Stimulated activated CD8-positive, alpha-beta memory T cell treated with anti-CD3 and anti-CD28 coated beads, Interleukin-7, amount 100 ng/mL, for 24 hours (primary cell): ENCODE measurements at regions not wholly inside any gene's neighbourhood (a gene's known extent, or its start where the extent isn't known, plus 50 kb on each side); places are given as distances from the start of the nearest gene placed in this dataset.

ENCODE experiments used
- DNase-seq: peaks from one replicate; pipeline ENCODE4 v3.0.0-alpha.2; 2020; ENCODE audit warnings: low read depth

DNA sequence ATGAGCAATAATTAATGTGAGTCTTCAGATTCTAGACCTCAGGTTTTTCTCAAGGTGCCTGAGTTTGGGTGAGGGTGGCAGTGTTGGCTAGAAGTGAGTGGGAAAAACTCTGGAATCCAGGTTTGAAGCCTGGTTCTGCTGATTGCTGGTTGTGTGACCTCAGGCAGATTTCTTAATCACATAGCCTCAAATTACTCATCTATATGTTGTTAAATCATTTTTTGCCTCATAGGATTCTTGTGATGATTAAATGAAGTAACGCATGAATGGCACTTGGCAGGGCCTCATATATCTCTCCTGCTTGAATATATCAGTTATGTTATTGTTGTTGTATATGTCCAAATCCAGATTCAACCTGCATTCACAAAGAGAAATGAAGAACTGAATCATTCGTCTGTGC, 60.5 kb downstream of the NR2F2 start:
- DNase-seq: no peak

DNA sequence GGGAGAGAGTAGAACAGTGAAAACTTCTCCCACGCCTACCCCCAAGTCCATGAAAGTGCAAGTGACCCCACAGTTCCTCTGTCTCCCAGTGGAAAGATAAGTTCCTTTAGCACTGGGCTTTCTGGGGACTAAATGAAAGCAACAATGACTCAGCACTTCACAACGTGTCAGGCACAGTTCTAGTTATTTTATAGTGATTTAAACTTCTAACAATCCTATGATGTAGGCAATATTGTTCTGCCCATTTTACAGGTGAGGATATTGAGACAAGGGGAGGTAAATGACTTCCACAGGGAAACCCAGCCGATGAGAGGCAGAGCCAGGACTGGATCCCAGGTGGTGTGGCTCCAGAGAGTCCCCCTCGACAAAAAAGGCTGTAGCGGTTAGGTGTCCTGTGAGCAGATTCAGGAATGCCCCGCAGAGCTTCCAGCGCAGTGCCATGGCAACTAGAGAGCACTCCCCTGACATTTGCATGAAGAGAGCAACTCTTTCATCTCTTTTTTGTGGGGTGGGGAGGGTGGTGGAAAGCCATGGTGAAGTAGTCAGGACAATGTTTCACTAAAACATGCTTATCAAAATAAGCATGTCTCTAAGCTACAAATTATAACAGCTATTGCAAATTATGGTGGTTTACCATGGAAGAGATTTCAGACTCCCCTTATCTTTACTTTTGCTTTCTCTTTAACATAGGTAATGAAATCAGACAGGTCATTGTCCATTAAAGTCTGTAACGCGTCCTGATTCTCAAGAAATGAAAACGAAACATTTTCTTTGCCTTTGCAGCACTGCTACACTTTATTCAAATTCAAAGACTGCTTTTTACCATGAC, 62.1 kb downstream of the NR2F2 start:
- DNase-seq: no peak

DNA sequence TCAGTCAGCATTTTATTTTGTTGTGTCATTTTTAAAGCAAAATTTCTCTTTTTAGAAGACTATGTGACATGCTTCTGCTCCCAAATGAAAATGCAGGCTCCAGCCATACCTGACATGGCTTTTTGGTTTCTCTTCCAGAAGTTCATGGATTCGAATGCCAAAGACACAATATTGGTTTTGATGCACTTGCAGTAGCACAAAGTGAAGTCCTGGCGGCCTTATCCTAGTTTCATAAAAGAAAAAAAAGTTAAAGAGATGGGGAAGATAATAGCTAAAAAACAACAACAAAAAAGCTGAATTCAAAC, 62.7 kb downstream of the NR2F2 start:
- no peak for DNase-seq

DNA sequence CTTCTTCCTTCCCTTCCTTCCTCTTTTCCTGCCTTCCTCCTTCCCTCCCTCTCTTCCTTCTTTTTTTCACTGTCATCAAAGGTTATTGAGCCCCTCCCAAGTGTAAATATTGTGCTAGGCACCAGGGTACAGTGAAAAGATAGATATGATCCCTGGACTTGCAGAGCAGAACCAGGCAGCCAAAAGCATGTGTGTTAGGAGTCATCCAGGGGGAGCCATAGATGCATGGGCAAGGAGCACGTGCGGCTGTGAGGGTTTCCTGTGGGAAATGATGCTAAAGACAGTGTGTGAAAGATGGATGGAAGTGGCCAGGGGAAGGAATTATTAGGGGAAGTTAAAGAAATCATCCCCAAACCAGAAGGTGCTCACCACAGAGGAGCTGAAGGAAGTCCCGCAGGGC, 65.2 kb downstream of the NR2F2 start:
- no peak for DNase-seq

DNA sequence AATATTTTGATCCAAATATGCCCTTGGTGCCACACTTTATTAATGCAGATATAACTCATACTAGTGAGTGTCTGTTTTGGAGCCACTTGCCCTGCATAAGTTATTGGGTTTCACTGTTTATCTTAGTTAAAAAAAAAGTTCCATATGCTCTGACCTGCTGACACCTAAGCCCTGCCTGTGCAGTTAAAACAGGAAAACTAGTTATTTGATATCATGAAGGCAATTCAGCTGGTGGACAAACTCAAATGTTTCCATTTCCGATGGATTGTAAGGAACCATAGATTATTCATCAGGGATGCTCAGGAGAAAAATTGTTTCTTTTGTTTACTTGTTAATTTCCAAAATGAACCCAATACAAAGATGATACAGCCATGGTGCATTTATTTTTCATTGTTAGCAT, 68.3 kb downstream of the NR2F2 start:
- no peak for DNase-seq

DNA sequence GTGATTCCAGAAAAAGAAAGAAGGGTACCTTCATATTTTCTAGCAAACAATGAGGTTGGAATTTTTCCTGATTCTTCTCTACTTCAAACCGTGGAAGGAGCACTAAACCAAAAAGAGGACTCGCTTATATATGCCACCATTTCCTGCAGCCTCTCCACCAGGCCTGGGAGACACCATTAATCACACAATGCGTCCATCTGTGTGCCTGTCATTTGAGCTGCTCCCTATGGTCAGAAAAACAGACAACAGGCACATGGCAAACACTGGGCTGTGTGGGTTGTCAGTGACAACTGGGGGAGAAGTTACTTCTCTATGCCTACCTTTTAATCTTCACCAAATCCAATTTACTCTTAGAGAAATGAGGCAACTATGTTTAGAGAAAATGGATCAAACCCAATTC, 71.9 kb downstream of the NR2F2 start:
- DNase-seq: no peak

DNA sequence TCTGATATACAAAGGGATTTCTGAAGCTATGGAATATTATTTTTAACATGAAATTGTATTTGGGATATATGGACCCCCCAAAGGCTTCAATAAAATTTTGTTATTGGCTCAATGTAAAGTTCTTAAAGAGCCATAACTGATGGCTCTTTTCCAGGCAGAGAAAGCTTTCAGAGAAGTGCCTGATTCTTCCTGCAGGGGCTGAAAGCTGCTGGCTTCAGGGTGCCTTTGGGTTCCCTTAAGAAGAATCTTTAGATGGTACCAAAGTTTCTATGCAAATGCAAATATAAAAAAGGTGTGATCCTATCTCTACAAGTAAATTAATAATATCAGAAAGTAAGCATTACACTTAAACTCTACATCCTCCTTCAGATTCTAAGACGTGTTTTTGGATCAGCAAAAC, 72.6 kb downstream of the NR2F2 start:
- DNase-seq: no peak

DNA sequence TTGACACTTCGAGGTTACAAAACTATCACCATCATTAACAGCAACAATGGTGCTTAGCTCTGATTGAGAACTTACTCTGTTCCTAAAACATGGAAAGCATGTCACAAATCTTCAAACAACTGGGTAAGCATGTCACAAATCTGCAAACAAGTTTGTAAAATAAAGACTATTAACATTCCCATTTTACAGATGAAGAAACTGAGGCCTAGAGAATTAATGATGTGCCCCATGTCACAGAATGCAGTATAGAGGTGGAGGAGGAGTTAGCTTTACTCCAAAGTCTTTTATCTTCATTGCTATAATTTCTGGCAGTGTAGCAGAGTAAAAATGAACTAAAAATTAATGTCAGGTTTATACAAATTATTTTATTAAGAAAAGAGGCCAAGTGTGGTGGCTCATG, 73.4 kb downstream of the NR2F2 start:
- no peak for DNase-seq

DNA sequence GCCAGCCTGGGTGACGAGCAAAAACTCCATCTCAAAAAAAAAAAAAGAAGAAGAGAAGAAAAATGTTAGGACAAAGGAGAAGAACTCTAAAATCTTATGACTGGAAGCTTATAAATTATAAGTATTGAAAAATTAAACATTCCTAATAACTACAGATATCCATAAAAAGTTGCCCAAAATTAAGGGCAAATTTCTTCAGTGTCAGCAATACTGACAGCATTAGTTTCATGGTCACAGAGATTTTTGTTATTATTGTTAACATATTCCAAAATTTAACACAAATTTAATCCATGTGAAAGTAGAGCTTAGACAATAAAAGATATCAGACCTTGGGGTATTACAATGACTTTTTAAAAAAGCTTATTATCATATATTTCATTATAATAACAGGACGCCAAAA, 74.1 kb downstream of the NR2F2 start:
- DNase-seq: no peak

DNA sequence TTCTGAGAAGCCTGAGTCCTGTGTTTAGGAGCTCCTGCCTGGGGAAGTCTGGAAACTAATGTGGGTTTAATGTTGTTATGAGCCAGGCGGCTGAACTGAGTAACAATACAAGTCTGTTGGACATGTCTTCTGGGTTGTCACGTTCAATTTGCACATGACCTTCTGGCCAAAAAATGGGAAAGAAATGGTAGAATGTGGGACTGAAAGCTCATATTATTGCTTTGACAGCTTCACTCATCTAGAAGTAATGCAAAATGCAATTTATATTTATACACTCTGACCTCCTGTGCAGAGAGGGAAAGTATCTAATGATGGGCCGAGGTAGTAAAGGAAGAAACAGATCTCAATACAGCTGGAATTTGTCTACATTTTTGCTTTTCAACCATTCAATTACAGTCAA, 75.8 kb downstream of the NR2F2 start:
- DNase-seq: no peak

DNA sequence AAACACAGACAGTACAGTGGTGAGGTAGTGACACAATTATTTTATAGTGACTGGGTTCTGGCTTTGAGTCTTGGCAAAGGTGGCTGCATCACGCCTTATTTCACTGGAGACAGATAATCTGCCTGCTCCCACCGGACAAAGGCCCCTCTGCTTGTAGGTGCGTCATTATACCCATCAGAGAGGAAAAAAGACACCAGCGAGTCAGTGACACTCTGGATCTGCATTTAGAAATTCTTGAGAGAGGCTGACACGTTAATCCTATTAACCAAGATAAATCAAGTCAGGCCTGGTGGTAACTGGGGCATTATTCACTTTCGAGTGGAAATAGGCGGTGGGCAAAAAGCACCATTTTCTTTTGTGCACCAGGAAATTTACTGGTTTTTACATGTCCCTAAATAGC, 76.2 kb downstream of the NR2F2 start:
- DNase-seq: no peak

DNA sequence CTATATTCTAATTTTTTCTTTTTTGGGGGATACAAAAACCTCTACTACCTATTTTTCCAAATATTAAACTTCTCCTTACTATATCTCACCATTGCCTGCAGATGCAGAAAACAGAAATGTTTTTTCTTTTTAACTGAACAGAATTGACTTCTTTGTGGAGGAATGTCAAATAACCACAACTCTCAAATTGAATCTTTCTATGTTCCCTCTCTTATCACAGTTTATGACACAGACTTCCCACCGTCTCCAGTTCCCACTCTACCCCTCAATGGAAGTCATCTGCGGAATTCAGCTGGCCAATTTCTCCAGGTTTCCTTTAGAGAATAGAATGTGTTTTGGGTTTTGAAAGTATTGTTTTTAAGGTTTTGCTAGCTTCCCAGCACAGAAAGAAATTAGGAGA, 77.0 kb downstream of the NR2F2 start:
- no peak for DNase-seq

DNA sequence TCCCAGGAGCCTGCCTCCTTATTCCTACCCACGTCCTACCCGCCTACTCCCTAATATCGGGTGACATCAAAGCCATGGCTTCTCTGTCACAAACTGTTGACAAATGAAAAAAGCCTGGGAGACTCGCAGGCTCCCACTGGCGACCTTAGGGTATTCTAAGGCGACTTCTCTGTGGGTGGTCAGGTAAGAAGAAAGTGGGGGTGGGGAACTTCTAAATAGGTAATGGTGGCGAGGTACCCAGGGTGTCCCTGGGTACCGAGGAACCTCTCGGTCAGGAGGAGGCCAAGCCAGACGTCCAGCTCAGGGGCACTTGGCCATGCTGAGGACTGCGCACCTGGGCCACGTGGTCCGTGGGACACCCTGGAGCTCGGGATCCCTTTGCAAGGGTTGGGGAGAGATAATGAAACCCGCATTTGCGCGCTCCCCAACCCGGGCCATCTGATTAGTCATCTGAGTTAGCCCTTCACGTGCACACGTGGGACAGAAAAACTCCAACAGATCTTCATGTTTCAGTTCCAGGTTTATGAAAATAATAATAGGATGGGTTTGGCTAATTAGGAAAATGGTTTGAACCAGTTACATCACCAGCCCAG, 78.2 kb downstream of the NR2F2 start:
- no peak for DNase-seq

DNA sequence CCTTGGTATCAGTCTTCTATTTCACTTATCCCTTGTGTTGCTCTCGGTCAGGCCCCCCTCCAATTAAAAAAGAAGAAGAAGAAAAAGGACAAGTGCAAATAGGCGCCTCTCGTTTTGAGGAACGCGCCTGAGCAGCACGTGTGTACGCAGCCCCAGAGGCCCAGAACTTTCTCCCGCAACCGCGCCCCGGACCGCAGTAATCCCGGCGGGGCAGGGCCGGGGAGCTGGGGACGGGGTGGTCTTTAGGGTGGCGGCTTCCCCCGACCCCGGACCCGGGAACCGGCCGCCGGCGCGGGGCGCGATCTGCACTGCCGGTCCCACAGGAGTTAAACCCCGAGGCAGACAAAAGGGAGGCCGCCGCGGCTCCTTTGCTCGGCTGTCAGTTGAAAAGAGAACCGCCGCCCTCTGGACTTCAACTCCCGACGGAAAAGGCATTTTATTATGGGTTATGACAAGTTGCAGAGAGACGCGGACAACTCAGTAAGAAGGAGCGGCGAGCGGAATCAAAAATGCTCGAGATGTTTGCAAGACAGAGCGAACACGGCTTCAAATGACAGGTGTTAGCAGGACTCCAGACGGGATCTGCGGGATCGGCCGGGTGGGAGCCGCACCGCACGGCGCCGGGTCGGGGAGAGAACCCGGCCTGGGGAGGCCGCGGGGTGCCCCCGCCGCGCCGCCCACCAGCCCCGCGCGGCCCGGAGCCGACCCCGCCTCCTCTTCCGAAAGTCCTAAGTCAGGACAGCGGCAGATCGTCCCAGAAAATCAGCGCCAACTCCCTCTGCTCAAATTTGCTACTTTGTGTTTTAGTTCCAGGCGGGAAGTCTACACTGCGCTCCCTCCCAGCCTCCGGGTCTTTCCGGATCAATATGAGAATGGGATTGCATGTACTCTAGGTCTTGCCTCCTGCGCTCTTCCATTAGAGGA, 79.0 kb downstream of the NR2F2 start:
- DNase-seq: no peak

DNA sequence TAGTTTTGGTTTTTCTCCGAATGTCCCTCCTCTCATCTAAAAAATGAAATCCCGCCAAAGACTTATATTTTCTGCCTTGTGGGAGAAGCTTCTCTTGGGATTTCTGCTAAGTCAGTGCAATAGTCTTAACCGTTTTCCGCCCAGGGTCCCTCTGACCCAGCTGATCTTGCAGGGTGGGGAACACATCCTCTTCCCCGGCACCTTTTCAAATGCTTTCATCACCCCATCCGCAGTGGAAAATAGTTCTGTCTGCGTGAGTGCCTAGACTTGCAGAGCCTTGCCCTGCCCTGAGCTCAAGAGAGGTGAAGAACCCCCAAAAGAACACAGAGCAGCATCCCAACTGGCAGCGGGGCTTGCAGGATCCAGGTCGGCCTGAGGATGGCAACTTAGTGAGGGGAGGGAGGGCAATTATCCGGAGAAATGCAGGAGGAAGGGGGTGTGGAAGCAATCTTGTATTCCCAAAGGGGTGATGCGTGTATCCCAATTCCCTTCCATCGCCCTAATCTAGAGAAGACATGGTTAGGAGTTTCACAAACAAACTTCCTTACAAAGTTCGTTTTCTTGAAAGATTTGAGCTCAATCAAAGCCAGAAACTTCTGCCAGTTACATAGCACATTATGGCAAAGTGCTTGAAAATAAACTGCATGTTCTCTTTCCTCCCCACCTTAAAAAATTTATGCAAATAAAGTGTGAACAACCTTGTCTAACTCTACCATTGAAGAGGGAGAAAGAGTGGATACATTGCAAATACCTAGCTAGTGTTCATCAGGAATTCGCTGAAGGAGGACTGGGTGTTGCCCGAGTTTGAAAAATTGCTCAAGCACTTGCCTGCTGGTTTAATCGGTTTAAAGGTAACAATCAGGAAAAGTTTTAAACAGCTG, 79.9 kb downstream of the NR2F2 start:
- DNase-seq: no peak

DNA sequence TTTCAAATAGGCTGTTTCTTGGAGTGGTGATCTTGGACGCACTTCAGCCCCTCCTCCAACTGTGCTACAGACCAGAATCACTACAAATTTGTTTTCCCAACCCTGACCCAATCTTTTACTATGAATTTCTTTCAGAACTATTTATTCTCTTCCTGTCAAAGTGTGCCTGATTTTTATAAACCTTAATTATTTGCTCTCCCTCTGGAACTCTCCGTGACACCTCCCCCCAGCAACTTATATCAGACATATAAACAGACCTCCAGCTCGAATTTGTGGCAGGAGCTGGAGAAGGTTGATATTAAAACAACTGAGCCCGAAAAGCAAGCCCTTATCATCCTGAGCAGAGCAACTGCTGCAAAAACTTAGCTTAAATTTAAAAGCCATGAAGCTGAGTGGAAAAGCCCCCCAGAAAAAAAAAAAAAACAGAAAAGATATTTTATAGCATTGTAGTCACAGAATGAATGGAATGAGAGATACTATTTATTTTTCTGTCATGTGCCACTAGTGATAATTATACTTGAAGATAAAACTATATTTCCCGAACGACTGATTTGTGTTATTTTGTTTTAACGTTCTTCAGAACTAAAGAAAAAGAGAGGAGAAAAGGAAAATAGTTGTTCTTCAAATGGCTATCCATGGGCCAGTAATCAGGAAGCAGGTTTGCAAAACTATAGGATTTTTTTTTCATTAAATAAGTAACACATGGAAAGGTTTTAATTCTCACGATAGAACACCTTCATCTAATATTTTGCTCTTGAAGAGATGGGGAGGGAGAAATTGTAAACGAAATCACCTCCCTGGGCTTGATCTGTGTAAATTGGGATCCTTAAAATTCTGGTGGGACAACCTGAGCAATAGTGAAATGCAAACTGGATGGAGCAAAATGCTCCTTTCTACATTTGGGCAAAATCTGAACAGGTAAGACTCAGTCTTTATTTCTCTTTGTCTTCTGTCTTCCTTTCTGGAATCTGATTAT, 80.8 kb downstream of the NR2F2 start:
- DNase-seq: no peak

DNA sequence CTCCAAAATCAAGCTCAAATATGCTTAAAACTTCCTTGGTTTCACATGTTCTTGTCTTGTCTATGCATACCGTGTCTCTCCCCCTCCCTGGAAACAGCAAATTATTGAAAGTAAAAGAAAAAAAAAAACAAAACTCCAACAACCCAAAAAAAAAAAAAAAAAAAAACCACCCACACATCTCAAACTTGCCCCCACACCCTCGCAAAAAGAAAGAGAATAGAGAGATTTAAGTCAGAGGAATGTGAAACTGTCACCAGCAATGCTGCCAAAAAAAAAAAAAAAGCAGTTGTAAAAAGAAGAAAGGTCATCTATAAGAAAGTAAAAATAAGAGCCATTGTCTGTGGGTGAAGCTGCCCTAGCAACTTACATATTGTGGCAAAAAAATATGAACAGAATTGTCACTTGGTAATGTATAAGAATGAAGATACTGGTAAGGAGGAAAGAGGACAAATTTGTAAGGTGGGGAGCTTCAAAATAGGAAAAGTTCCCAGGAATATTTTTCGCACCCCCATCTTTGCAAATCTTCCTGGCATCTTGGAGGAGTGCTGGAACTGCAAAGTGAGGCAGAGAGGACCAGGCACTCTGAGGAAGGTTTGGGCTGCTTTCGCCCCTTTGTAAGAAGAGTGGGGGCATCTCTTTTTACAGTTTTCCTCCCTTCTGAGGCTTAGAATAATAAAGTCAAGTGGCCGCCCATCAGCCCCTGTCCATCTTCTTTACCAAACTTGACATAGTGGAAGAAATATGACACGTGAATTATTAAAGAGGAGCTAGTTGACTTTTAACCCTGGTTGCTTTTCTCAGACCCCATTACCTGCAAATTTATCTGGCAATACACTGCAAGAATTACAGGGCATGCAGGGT, 81.8 kb downstream of the NR2F2 start:
- DNase-seq: no peak

DNA sequence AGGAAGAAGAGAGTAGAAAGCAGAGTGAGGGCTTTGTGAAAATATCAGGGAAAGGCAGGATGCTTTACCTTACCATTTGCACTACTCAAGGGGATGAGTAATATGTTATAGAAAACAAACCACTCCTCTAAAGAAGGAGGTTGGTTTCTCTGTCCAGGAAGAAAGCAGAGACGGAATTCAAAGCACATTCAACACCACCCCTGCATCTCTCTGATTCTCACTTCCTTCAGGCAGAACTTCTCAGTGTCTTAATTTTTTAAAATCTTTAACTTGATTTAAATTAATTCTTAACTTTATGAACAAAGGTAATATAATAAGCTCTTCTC, 82.4 kb downstream of the NR2F2 start:
- DNase-seq: no peak

DNA sequence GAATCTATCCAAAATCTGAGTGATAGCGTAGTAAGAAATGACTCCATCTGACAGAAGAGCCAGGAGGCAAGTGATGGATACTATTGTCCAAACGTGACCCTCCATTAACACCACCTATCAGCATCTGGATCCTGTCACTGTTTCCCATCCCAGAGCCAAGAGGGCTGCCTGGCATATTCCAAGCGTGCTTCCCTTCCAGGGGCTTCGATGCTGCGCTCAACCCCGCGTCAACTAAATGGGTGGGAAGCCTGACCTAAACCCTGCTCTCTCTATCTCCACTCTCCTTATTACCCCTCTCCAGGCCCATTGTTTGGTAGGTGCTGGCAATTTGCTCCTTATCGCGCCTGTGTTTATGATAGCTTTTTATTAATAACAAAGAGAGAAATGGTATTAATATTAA, 83.2 kb downstream of the NR2F2 start:
- DNase-seq: no peak

DNA sequence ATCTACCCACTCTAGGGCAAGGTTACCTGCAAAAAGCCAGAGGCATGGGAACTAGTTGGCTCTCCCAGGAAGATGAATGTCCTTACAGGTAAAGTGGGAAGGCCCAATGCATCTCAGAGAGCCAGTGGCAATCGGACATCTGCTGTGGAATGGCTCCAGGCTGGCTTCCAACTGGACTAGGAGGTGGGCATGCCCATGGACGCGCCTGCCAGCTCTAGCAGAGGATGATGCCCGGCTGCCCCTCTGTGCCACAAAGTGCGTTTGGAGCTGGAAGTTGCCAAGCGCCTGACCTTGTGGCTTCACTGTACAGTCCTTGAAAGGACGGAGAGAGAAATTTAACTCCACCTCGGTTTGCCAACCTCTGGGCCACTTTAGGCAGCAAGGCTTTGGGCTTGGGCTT, 84.4 kb downstream of the NR2F2 start:
- no peak for DNase-seq
